ENCODE measurements at regions not wholly inside any gene's neighbourhood (a gene's known extent, or its start where the extent isn't known, plus 50 kb on each side); places are given as distances from the start of the nearest gene placed in this dataset.
"Not testable (repeated sequence)": the region's sequence is repeated elsewhere in the genome, so short reads cannot be mapped to it uniquely, and the experiment has no call there.

DNA sequence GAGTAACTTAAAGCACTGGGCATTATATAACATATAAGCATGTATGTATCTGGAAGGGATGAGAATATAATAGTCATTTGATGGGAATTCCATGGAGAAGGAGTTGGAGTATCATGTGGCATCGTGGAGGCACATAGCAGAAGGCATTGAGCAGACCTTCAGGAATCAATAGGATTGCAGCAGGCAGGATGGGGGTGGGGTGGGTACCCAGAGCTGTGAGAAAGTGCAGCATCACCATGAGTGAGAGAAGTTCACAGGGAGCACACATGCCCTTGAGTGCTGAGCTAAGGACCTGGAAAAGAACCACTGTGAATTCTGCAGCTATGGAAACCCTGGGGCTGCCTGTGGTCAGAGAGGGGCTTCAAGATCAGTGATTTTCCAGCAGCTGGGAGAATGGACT, 57.3 kb downstream of the MED10 start:
- no peak for DNase-seq

- no peak for DNase-seq
Observed at GRCh38 chr5:6319116-6319515, 59.2 kb downstream of the MED10 start.

- DNase-seq, result no peak
Observed at GRCh38 chr5:6317116-6317798, 61.1 kb downstream of the MED10 start.

DNA sequence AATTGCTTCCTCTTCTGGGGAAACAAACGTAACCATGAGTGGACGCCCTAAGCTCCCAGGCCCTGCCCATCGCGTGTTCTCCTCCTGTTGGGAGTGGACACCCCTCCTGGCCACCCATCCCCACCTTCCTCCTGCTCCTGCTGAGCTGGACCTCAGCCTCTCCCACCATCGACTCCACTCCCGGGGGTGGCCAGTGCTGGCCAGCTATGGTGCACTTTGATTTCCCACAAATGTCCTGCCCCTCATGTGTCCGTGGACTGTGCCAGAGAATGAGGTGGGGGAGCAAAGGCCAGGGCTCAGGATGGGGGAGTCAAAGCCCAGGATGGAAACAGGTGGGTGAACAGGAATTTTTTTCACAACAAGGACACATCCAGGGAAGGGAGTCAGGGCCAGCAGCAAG, 62.8 kb downstream of the MED10 start:
- DNase-seq, result no peak

- DNase-seq, result no peak
Observed at GRCh38 chr5:6311568-6312501, 66.5 kb downstream of the MED10 start.

- DNase-seq, result no peak
Observed at GRCh38 chr5:6309949-6310348, 68.4 kb downstream of the MED10 start.

- no peak for DNase-seq
Observed at GRCh38 chr5:6308683-6309082, 69.7 kb downstream of the MED10 start.

DNA sequence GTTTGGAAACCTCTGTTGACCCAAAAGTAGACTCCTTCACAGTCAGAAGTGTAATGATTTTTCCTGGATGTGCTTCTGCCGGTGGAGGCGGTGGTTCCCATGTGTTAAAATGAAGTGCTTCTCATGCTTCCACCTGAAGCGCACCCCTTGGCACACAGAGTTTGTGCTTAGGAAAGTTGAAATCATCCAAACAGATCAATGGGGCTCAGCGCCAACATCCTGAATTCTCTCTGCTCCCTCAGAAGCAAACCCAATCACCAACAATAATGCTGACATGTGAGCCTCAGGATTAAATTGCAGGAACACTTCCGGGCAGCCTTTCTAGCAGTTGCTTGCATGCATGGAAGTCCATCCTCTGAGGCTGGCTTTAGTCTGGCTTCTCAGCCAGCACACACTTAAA, 71.0 kb downstream of the MED10 start:
- no peak for DNase-seq

- DNase-seq, result no peak
Observed at GRCh38 chr5:6305853-6306252, 72.5 kb downstream of the MED10 start.

DNA sequence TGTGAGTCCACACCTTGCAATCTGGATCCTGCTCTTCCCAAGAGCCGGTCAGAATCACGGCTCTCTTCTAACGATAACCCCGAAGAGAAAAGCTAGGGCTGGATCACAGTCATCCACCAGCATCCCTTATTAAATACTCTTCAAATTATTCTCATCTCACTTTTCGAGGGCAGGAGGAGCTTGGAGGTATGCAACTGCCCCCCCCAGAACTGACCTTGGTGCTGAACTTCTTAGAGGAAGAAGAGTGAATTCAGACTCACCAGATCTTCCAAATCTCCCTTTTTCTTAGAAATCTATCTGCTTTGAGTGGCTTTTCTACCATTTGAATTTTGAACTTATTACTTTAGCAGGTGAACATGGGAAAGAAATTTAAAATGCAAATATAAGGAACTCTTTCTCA, 75.7 kb downstream of the MED10 start:
- DNase-seq, result peak; percentile 23

DNA sequence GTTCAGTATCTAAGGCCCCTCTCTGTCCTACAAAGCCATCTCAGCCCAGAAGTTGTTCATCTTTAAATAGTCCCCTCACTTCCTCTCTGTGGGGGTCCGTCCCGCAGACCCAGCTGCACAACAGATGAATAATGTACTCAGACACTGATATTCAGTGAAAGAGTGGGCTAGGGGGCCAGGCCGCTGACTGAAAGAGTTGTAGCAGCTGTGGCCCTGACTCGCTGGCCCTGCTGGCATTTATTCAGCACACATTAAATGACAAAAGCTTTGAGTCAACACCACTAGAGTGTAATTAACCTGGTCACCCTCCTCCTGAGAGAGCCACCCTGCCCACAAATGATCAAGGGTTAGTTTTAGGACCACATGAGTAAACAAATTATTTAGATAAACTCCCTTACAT, 76.3 kb downstream of the MED10 start:
- no peak for DNase-seq

DNA sequence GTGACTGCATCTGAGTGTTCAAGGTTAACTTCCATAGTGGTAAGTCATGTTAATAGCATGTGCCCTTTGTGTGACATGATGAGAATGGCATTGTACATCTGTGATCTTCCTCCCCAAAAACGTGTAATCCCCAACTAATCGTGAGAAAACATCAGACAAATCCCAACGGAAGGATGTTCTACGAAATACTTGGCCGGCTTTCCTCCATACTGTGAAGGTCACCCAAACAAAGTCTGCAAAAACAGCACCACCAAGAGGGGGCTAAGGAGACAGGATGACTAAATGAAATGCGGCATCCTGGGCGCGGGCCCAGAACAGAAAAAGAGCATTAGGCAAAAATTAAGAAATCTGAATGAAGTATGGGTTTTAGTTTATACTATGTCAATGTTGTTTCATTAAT, 81.8 kb downstream of the MED10 start:
- no peak for DNase-seq

DNA sequence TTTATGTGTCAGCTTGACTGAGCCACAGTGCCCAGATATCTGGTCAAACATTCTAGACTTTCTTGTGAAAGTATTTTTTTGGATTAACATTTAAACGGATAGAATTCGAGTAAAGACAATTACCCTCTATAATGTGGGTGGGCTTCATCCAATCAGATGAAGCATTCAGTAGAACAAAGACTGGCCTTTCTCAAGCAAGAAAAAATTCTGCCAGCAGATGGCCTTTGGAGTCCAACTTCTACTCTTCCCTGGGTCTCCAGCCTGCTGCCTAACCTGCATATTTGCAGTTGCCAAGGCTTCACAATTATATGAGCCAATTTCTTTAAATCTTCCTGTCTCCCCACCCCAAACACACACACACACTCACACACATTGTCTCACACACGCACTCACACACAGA, 86.4 kb downstream of the MED10 start:
- peak; percentile 68 for DNase-seq

- no peak for DNase-seq
Observed at GRCh38 chr5:6289239-6289638, 89.1 kb downstream of the MED10 start.

DNA sequence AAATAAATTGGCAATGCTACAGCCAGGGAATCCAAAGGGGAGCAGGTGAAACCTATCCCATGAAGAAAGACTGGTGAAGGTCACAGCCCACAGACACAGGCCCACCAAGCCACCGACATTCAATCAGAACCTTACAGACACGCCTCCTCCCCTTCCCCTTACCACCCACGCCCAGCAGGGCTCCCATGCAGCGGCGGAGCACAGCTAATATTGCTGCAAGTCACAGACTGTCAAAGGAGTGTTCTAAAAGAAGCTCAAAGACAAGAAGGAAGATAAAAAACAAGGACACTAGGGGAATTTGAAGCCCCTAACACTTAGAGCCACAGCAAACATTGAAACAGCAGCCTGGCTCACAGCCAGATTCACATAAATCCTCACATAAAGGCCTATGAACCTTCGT, 91.2 kb downstream of the MED10 start:
- no peak for DNase-seq

GRCh38 chr5:6286404-6286803, 91.9 kb downstream of the MED10 start:
- no peak for DNase-seq

GRCh38 chr5:6284491-6284890, 93.9 kb downstream of the MED10 start:
- not testable (repeated sequence) for DNase-seq

- DNase-seq, result no peak
Observed at GRCh38 chr5:6282352-6282751, 96.0 kb downstream of the MED10 start.

- DNase-seq, result no peak
Observed at GRCh38 chr5:6281818-6282217, 96.5 kb downstream of the MED10 start.

- DNase-seq, result no peak
Observed at GRCh38 chr5:6280425-6281100, 97.8 kb downstream of the MED10 start.

- no peak for DNase-seq
Observed at GRCh38 chr5:6279607-6280006, 98.7 kb downstream of the MED10 start.

- no peak for DNase-seq
Observed at GRCh38 chr5:6274846-6275543, 103.4 kb downstream of the MED10 start.

GRCh38 chr5:6273749-6274148, 104.6 kb downstream of the MED10 start:
- no peak for DNase-seq

Data from dermis blood vessel endothelial cell (primary cell).